GM11168 (cell line): ENCODE measurements at regions not wholly inside any gene's neighbourhood (a gene's known extent, or its start where the extent isn't known, plus 50 kb on each side); places are given as distances from the start of the nearest gene placed in this dataset.

Experiments
- in situ Hi-C: fragments of 300-500 bp; cut with MboI; formaldehyde crosslinking; loops from one replicate; pipeline ENCODE4 v1.12.0; 2022; ENCODE audit warnings: low sequenced_read_pairs; ENCODE audit not compliant: unreplicated experiment

DNA sequence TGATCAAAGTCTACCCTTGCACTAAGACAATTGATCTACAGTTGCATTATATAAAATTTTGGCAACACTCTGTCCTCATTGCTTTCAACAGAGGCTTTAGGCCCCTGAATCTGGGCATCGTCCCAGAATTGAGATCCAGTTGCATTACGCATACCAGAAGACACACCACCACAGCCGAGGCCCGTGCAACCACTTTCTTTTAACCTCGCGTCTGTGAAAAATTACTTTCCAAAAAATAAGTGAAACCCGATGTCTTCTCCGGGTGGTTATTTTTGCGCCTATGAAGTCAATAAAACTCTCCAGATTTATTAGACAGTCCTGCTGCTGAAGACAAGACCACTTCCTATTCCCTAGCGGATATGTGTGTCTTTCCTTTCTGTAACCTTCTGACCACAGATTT, 52.1 kb upstream of the NFIB start:
- in situ Hi-C loops = no loop called here

DNA sequence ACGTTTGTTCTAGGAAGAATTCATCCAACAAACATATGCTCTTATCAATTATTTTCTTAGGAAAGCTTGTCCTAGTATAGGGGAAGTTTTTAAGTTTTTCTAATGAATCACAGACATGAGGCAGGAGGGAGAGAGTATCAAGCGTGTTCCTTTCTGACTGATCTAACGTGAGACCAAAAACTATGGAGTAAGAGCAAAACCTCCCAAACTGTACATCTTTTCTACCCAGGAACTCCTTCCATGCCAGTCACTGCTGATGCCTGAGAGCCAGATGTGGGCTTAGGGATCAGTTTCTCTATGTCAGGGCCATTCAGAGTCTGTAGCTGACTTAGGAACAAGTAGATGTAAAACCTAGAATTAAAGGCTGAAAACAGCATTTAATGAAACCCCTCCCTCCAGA, 51.7 kb upstream of the NFIB start:
- in situ Hi-C loops = no loop called here
